Progenitor cell of endocrine pancreas (in vitro differentiated cells): ENCODE measurements at regions not wholly inside any gene's neighbourhood (a gene's known extent, or its start where the extent isn't known, plus 50 kb on each side); places are given as distances from the start of the nearest gene placed in this dataset.

Experiments
- DNase-seq: peaks from one replicate; pipeline ENCODE4 v3.0.0; 2021; ENCODE audit warnings: low spot score; ENCODE audit not compliant: unreplicated experiment
- H3K27ac Mint-ChIP-seq: 2 replicates; pipeline ENCODE4 v1.8.0; 2021; ENCODE audit warnings: mild to moderate bottlenecking, moderate library complexity, mixed read lengths
- H3K27me3 Mint-ChIP-seq: 2 replicates; pipeline ENCODE4 v1.8.0; 2021; ENCODE audit warnings: mixed read lengths
- H3K36me3 Mint-ChIP-seq: 2 replicates; pipeline ENCODE4 v1.8.0; 2022; ENCODE audit warnings: mixed read lengths; ENCODE audit not compliant: insufficient read depth
- H3K4me1 Mint-ChIP-seq: 2 replicates; pipeline ENCODE4 v1.8.0; 2021; ENCODE audit warnings: low read depth, mixed read lengths
- H3K4me3 Mint-ChIP-seq: 2 replicates; pipeline ENCODE4 v1.8.0; 2021; ENCODE audit warnings: low read depth, mild to moderate bottlenecking, moderate library complexity, mixed read lengths
- H3K9me3 Mint-ChIP-seq: 2 replicates; pipeline ENCODE4 v1.8.0; 2021; ENCODE audit warnings: low read depth, mixed read lengths
- CTCF ChIP-seq: fragments of 200-600 bp; sonication (generic); IDR thresholded peaks from one replicate; pipeline ENCODE4 v1.5.0; 2021; ENCODE audit warnings: antibody characterized with exemption, mild to moderate bottlenecking; ENCODE audit not compliant: unreplicated experiment

- Mint-ChIP-seq H3K4me3 (no peak overlapping the region), H3K36me3 (no peaks in the 10 kb centered on the region), H3K9me3 (no peaks in the 10 kb centered on the region), H3K4me1 (peaks cover 12% of the 10 kb centered on the region), H3K27me3 (peaks cover 5% of the 10 kb centered on the region), H3K27ac (no peak overlapping the region)
- no peak for TF ChIP-seq CTCF
- no peak for DNase-seq
Observed at GRCh38 chr2:63669596-63669995, 80.8 kb downstream of the MDH1 start.

GRCh38 chr2:63673865-63674533 is 85.2 kb downstream of the MDH1 start:
- TF ChIP-seq CTCF, result no peak
- H3K27me3 Mint-ChIP-seq, result no peaks in the 10 kb centered on the region
- DNase-seq, result no peak
- H3K9me3 Mint-ChIP-seq, result no peaks in the 10 kb centered on the region
- no peaks in the 10 kb centered on the region for H3K36me3 Mint-ChIP-seq
- H3K4me3 Mint-ChIP-seq, result no peak overlapping the region
- no peak overlapping the region for H3K27ac Mint-ChIP-seq
- H3K4me1 Mint-ChIP-seq, result peaks cover 12% of the 10 kb centered on the region

- Mint-ChIP-seq H3K36me3 (no peaks in the 10 kb centered on the region), H3K4me1 (peaks cover 16% of the 10 kb centered on the region), H3K9me3 (no peaks in the 10 kb centered on the region), H3K4me3 (no peak overlapping the region), H3K27me3 (no peaks in the 10 kb centered on the region), H3K27ac (no peak overlapping the region)
- no peak for DNase-seq
- no peak for TF ChIP-seq CTCF
Observed at GRCh38 chr2:63675026-63675425, 86.3 kb downstream of the MDH1 start.

GRCh38 chr2:63676135-63676534 is 87.4 kb downstream of the MDH1 start:
- Mint-ChIP-seq H3K4me3 (no peak overlapping the region), H3K9me3 (no peaks in the 10 kb centered on the region), H3K27me3 (no peaks in the 10 kb centered on the region), H3K27ac (no peak overlapping the region), H3K36me3 (no peaks in the 10 kb centered on the region), H3K4me1 (peaks cover 16% of the 10 kb centered on the region)
- no peak for TF ChIP-seq CTCF
- no peak for DNase-seq

GRCh38 chr2:63678085-63678484 is 89.3 kb downstream of the MDH1 start:
- DNase-seq, result no peak

More at GRCh38 chr2:63678085-63678484, 89.3 kb downstream of the MDH1 start:
- no peak overlapping the region for H3K27ac Mint-ChIP-seq
- no peaks in the 10 kb centered on the region for H3K36me3 Mint-ChIP-seq
- no peaks in the 10 kb centered on the region for H3K9me3 Mint-ChIP-seq
- H3K27me3 Mint-ChIP-seq, result no peaks in the 10 kb centered on the region
- peaks cover 16% of the 10 kb centered on the region for H3K4me1 Mint-ChIP-seq
- H3K4me3 Mint-ChIP-seq, result no peak overlapping the region
- no peak for TF ChIP-seq CTCF
